ENCODE measurements at regions not wholly inside any gene's neighbourhood (a gene's known extent, or its start where the extent isn't known, plus 50 kb on each side); places are given as distances from the start of the nearest gene placed in this dataset.

DNA sequence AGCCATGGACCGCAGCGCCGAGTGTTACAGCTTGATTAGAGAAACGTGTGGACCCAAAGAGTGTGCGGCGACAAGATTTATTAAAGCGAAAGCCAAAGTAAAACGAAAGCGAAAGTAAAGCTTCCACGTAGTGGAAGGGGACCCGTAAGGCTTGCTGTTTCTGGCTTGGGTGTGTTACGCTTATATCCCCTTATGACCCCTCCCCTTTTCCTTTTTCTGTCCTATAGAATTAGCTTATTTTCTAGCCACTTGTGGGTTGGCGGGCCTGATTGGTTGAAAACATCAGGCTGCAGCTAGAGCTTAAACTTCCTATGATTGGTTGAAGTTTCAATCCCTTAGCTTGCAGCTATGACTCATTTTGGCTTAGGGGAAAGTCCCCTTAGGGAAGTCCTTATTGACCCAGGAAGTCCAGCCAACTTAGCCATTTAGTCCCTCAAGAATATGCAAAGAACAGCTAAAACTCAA is 969.7 kb downstream of the DCDC2C start:
- TF ChIP-seq, protein P1, sequence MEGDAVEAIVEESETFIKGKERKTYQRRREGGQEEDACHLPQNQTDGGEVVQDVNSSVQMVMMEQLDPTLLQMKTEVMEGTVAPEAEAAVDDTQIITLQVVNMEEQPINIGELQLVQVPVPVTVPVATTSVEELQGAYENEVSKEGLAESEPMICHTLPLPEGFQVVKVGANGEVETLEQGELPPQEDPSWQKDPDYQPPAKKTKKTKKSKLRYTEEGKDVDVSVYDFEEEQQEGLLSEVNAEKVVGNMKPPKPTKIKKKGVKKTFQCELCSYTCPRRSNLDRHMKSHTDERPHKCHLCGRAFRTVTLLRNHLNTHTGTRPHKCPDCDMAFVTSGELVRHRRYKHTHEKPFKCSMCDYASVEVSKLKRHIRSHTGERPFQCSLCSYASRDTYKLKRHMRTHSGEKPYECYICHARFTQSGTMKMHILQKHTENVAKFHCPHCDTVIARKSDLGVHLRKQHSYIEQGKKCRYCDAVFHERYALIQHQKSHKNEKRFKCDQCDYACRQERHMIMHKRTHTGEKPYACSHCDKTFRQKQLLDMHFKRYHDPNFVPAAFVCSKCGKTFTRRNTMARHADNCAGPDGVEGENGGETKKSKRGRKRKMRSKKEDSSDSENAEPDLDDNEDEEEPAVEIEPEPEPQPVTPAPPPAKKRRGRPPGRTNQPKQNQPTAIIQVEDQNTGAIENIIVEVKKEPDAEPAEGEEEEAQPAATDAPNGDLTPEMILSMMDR (conservative IDR thresholded peaks at IDR 0.05; ENCODE audit: low read length) = no peak
- TF ChIP-seq EZH2phosphoT487 (IDR thresholded peaks at IDR 0.05; ENCODE audit: borderline replicate concordance) = no peak
